ENCODE measurements at regions not wholly inside any gene's neighbourhood (a gene's known extent, or its start where the extent isn't known, plus 50 kb on each side); places are given as distances from the start of the nearest gene placed in this dataset.

GRCh38 chr4:153109296-153109849, 94.9 kb upstream of the TRIM2 start:
- no peak for DNase-seq

GRCh38 chr4:153110739-153111138, 93.5 kb upstream of the TRIM2 start:
- no peak for DNase-seq

DNA sequence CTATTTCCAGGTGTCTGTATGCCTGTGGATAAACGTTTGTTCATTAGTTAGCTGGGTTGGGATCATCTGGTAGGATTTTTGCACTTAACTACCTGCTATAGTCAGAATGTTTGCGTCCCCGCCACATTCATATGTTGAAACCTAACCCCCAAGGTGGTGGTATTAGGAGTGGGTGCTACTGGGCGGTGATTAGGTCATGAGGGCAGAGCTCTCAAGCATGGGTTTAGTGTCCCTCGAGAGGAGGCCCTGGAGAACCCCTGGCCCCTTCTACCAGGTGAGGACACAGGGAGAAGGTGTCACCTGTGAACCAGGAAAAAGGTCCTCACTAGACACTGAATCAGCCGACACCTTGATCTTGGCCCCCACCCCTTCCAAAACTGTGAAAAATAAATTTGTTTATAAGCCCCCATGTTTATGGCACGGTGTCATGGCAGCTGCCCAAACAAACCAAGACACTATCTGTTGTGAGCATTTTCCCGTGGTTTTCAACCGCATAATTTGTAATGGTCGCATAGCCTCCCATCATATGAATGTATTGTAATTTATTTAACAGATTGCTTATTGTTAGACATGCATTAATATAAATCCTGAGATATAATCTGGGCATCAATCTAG, 92.7 kb upstream of the TRIM2 start:
- no peak for DNase-seq

- DNase-seq, result peak; percentile 14
Measured at GRCh38 chr4:153112041-153112441, 92.2 kb upstream of the TRIM2 start.

- DNase-seq, result no peak
Measured at GRCh38 chr4:153113061-153113837, 91.0 kb upstream of the TRIM2 start.

DNA sequence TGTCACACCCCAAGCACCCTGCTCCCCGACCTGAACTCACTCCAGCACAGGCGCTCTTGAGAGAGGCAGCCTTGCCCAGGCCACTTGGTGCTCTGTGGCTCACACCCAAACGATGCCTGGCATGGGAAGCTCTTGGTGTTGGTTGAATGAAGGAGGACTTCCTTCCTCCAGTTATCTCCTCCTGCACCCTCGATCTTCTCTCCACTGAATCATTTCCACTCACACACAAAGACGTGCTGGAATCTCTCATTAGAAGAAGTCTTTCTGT, 90.5 kb upstream of the TRIM2 start:
- no peak for DNase-seq

DNA sequence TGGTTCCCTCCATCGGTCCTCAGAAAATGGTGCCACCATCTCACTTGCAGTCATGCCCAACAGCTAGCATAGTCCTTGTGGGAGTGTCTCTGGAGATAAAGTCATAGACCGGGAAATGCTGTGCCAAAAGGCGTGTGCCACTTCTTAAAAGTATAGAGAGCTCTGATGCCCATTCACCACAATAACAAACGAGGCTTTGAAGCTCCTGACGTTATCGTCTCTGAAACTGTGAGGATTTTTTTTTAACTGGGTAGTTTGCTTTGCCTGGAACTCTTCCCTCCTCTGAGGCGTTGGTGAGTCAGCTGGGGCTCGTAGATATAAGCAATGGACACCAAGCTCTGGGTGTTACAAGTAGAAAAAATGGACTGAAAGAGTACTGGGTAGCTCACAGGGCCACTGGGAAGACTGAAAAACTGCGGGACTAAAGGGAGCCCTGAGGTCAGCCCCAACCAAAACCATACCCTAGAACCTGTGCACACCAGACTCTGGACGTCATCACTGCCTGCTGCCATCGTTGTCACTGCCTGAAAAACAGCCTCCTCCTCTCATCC, 89.4 kb upstream of the TRIM2 start:
- DNase-seq, result peak; percentile 56

GRCh38 chr4:153115322-153116290, 88.6 kb upstream of the TRIM2 start:
- peak; percentile 64 for DNase-seq

DNA sequence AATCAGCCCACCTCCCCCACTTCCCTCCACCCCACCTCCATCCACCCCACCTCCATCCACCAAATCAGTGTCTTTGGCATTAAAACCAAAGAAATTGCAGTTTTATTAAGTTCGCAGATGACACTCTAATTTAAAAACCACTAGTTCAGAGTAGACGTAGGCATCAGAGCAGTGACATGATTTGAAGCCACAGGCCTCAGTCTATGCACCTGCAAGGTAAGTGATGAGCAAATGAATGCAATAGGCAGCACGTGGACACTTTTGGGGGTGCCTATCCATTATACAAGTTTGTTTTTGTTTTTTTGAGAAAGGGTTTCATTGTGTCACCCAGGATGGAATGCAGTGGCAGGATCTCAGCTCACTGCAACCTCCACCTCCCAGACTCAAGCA, 88.0 kb upstream of the TRIM2 start:
- no peak for DNase-seq

- DNase-seq, result no peak
Measured at GRCh38 chr4:153116801-153117200, 87.4 kb upstream of the TRIM2 start.

GRCh38 chr4:153117554-153117953, 86.7 kb upstream of the TRIM2 start:
- no peak for DNase-seq

DNA sequence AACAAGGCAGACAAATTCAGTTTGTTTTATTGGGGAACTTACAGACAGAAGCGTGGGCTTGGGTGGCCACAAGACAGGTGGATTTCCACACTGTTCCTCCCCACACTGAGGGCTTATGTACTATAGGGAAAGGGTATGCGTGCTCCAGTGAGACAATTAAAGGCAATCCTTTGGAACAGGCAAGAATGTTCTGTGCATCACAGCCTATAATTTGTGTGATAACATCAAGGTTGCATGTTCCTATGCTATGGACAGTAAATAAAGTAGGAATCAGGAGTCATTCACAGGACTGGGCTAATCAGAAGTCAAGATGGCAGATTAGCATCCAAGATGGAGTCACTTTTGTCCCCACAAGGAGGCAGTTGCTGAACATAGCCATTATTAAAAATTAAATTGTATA, 84.6 kb upstream of the TRIM2 start:
- no peak for DNase-seq

DNA sequence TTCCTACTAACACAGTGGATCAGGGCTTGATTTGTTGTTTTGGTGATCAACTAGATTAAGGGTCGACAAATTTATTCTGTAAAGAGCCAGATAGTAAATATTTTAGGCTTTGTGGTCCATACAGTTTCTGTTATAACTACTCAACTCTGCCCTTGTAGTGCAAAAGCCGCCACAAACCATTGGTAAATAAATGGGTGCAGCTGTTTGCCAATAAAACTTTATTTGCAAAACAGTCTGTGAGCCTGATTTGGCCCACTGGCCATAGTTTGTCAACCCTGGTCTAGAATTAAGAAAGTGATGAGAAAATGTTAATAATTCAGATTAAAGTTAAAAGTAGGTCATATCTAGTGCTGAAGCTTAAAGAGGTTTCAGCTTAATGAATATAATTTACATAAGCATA, 84.0 kb upstream of the TRIM2 start:
- DNase-seq, result no peak

- DNase-seq, result no peak
Measured at GRCh38 chr4:153122855-153123254, 81.4 kb upstream of the TRIM2 start.

- DNase-seq, result no peak
Measured at GRCh38 chr4:153126137-153126536, 78.1 kb upstream of the TRIM2 start.

GRCh38 chr4:153127760-153128494, 76.3 kb upstream of the TRIM2 start:
- peak; percentile 75 for DNase-seq

DNA sequence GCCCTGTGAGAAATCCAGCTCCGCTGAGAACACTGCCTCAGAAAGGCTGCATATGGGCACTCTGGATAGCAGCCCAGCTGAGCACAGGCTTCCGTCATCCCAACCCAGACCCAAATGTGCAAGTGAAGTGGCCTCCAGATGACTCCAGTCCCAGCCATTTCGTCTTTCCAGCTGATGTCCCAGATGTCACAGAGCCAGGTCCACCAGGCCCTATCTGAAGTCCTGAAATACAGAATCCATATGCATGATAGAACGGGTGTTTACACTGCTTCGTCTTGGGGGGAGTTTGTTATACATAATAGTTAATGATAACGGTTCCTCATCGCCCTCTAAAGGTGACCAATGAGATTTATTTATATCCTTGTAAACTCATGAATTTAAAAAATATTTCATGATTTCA, 72.6 kb upstream of the TRIM2 start:
- no peak for DNase-seq

DNA sequence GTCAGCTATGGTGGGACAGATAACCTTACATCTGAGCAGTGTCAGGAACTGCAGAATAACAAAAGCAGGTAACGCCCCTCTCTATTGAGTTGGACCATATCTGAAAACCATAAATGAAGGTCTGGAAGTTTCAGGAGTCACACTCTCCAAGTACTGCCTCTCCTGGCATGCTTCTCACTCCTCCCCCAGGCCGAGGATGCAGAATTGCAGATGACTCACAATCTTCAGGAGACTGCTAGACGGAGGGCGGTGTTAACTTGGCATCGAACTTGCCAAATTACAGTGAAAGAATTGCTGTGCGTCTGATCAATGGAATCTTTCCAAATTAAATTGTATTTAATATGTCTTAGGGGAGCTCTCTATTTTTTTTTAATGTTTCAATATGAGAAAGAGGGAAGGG, 67.1 kb upstream of the TRIM2 start:
- no peak for DNase-seq

- DNase-seq, result no peak
Measured at GRCh38 chr4:153137677-153138630, 66.3 kb upstream of the TRIM2 start.

DNA sequence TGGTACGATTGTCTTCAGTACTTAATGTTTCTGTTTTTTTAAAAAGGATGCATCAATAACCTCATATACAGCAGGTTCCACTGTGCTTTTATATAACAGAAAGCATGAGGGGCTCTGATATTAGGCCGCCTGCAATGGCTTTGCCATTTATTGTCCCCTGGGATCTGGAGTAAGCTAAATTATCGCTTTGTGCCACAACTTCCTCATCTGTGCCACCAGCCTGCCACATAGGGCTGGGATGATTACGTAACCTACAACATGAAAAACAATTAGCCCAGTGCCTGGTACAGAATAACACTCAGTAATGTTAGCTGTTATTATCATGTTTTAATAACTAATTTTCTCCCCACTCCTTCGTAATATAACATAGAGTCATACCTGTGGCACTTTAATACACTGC, 65.5 kb upstream of the TRIM2 start:
- DNase-seq, result peak; percentile 36

DNA sequence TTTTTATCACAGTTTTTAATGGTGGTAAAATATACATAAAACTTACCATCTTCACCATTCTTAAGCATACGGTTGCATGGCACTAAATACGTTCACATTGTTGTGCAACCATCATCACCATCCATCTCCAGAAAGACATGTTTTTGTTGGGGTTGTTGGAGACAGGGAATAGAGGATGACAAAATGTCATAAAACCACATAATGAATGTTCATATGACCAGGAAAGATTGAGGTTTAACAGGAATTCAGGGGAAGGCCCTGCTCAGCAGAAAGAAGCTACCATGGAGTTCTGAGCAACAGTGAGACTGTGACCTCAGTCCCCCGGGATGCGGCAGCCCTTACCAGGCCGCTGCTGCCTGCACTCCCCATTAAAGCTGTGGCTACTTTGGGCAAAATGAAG, 63.9 kb upstream of the TRIM2 start:
- DNase-seq, result no peak

Measured in CD4-positive, alpha-beta T cell treated with Interferon gamma for 1 hour (primary cell).